ENCODE measurements at regions not wholly inside any gene's neighbourhood (a gene's known extent, or its start where the extent isn't known, plus 50 kb on each side); places are given as distances from the start of the nearest gene placed in this dataset.
"Not testable (repeated sequence)": the region's sequence is repeated elsewhere in the genome, so short reads cannot be mapped to it uniquely, and the experiment has no call there.

DNA sequence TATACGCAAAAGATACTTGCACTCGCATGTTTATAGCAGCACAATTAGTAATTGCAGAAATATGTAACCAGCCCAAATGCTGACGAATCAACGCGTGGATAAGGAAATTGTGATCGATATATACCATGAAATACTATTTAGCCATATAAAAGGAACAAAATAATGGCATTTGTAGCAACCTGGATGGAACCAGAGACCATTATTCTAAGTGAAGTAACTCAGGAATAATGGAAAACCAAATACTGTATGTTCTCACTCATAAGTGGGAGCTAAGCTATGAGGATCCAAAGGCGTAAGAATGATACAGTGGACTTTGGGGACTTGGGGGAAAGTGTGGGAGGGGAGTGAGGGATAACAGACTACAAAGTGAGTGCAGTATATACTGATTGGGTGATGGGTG is 1008.0 kb upstream of the CRIM1 start:
- DNase-seq (ENCODE audit: low read depth): no peak

DNA sequence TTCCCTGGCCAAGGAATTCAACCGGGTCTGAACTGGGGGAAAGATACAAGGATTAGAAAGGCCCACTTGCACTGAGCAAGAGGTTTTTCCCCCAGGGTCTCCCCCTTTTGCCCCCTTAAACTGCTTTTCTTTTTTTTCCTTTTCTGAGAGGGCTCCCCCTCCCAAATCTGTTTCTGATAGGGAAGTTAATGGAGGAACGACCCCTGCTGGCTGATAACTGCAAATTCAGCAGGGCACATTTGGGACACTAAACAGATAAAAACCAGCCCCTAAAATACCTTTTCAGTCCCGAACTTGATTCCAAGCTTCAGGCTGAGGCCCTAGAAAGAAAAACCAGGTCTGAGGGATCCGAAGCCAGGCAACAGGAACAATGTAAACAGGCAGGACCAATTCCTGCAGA is 1012.4 kb upstream of the CRIM1 start:
- no peak for DNase-seq (ENCODE audit: low read depth)

GRCh38 chr2:35339211-35339610 is 1016.4 kb upstream of the CRIM1 start:
- DNase-seq (ENCODE audit: low read depth): no peak

GRCh38 chr2:35337922-35338321 is 1017.7 kb upstream of the CRIM1 start:
- DNase-seq (ENCODE audit: low read depth): no peak

DNA sequence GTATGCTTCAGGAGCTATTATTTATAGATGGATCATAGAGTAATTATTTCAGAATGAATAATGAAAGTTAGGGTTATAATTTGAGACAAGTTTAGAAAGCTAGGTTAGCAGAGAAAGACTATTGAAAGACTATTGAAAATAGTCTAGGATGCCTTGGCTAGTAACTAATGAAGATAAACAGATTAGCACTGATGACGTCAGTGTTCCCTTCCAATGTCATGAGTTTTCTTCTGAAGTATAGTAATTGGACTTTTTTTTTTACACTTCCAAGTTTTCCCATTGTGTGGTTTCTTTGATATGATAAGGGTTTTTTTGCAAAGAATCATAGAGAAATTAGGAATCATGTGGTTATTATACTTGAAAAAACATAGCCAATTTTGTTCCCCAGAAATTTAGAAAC is 1041.5 kb upstream of the CRIM1 start:
- no peak for DNase-seq (ENCODE audit: low read depth)

DNA sequence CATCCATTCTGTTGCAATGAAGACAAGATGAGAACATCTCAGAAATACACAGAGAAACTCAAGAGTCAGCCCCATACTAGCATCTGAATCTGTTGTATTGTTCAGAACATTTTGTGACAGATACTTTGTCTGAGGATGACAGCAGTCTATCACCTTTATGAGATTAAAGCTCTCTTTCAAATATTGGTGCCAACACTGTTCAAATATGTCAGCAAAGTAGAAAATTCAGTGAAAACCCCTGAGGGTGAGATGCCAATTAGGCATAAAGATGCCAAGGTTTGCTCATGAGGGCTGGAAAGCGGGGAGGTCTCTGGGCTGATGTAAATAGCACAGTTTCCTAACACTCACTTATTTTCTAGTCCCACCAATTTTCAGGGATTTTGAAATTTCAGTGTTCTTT is 1054.2 kb upstream of the CRIM1 start:
- no peak for DNase-seq (ENCODE audit: low read depth)

DNA sequence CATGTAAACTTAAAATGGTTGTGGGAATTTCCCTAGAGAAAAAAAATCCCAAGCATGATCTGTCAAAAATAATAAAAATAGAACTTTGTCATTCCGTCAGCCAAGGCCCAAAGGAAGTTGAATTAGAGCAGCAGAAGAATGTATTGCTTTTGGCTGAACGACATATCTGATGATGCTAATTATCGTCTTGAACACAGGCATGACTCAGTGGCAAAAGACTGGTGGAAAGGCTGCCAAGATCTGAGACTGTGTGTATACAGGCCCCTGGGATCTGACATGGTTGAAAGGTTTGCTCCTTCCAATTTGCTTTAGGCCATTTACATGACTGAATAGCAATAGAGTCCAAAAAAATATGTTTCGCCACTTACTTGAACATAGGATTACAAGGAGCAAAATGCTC is 1057.1 kb upstream of the CRIM1 start:
- DNase-seq (ENCODE audit: low read depth): no peak

DNA sequence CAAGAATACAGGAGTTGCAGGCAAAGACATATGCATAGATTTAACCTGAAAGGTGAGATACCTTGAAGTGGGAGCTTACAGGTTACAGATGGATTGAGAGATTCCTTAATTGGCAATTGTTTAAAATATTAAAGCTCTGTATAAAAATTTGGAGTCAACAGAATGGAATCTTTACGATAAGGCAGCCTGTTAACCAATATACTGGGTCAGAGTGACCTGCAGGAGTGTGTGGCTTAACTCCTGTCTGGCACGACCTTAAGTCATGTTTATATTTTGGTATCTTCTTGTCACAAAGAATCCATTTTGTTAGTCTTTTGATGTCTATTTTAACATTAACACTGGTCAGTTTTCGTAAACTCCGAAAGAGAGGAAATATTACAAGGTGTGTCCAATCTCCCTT is 1058.2 kb upstream of the CRIM1 start:
- DNase-seq (ENCODE audit: low read depth): no peak

GRCh38 chr2:35294636-35295263 is 1060.8 kb upstream of the CRIM1 start:
- DNase-seq (ENCODE audit: low read depth): no peak

GRCh38 chr2:35293261-35293660 is 1062.3 kb upstream of the CRIM1 start:
- DNase-seq (ENCODE audit: low read depth): no peak

- no peak for DNase-seq (ENCODE audit: low read depth)
Observed at GRCh38 chr2:35292199-35292598, 1063.4 kb upstream of the CRIM1 start.

DNA sequence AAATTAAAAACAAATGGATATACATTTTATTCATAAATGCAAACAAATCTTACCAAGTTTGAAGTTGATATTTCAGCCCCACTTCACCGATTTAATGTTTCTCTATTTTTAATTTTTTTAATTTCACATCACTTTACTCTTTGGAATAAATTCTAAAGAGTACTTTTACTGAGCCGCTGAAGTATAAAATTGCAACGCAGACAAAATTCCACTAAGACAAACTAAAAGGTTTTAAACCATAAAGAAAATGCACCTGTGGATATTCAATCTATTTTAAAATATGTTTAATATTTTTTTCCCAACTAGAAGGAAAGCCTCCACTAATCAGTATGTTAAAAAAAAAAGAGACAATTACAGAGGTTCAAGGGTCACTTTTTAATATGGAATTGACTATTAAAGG is 1073.9 kb upstream of the CRIM1 start:
- no peak for DNase-seq (ENCODE audit: low read depth)

GRCh38 chr2:35255826-35256225 is 1099.8 kb upstream of the CRIM1 start:
- no peak for DNase-seq (ENCODE audit: low read depth)

GRCh38 chr2:35251156-35251555 is 1104.4 kb upstream of the CRIM1 start:
- DNase-seq (ENCODE audit: low read depth): no peak

GRCh38 chr2:35246702-35247101 is 1108.9 kb upstream of the CRIM1 start:
- DNase-seq (ENCODE audit: low read depth): no peak

DNA sequence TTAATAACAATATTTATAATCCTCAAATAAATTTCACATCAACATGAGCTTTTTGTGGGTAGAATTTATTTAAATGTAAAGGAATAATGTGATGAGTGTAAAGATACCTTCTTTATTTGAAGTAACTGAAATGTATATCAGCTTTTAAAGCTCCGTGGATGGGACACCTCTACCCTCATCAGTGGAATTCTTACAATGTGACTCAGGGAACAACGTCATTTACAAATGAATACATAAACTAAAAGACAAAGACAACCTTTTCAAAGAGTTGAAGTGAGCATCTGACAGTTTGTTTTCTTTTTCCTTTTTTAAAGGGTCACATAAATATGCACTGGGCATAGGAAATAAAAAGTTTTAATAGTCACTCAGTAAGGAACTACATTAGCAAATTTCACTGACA is 1127.0 kb upstream of the CRIM1 start:
- DNase-seq (ENCODE audit: low read depth): no peak

DNA sequence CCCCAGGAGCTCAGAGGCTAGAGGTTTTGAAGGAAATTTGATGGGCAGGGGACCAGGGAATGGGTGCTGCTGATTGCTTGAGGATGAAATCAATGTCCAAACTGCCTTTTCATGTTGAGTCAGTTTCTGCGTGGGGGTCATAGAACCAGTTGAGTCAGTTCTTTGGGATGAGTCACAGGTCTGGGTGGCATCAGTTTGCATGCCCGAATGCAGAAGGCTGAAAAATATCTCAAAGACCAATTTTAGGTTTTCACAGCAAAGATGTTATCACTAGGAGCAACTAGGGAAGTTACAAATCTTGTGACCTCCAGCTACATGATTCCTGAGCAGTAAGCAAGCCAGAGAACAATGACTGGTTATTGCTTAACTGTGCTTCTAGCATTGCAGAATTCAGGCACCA is 1135.1 kb upstream of the CRIM1 start:
- no peak for DNase-seq (ENCODE audit: low read depth)

DNA sequence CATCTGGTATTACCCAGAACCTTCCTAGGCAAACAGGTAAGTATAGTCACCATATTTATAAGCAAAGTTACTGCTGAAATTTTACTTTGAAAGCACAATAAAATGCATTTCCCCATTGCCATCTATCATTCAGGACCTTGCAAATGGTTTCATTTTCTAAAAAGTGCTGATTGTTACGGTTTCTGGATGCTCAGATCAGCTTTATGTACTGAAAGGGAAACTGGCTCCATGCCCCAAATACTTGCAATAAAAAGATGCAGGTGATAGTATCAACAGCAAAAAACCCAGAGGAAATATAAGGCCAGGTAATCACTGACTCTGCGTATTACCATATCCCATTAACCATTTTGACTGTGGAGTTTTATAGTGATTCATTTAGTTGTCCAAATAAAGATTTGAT is 1150.7 kb upstream of the CRIM1 start:
- no peak for DNase-seq (ENCODE audit: low read depth)

DNA sequence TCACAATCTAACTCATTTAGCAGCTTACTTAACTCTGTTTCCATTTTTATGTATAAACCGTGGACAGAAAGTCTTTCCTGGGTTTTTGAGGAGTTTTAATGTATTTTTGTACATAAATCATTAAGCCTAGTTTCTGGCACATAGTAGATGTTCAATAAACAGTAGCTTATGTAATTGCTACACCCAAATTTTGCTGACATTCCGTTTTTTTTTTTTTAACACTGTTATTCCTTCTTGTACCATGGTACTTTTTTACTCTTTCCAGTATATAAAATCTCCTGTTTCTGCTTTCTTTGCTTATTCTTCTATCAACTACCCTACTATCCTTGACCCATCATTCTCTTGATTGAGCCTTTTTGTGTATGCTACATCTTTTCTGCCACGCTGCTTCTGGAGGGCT is 1151.3 kb upstream of the CRIM1 start:
- DNase-seq (ENCODE audit: low read depth): no peak

DNA sequence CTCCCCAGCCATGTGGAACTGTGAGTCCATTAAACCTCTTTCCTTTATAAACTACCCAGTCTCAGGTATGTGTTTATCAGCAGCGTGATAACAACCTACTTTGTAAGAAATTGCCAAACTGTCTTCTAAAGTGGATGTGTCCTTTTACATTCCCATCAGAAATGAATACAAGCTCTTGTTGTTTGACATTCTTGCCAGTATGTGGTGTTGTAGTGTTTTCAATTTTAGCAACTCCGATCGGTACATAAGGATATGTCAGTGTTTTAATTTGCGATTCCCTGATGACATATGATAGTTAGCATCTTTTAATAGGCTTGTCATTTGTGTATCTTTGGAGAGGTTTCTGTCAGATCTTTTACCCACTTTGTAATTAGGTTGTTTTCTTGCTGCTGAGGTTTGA is 1156.3 kb upstream of the CRIM1 start:
- no peak for DNase-seq (ENCODE audit: low read depth)

- no peak for DNase-seq (ENCODE audit: low read depth)
Observed at GRCh38 chr2:35185861-35186412, 1169.6 kb upstream of the CRIM1 start.

DNA sequence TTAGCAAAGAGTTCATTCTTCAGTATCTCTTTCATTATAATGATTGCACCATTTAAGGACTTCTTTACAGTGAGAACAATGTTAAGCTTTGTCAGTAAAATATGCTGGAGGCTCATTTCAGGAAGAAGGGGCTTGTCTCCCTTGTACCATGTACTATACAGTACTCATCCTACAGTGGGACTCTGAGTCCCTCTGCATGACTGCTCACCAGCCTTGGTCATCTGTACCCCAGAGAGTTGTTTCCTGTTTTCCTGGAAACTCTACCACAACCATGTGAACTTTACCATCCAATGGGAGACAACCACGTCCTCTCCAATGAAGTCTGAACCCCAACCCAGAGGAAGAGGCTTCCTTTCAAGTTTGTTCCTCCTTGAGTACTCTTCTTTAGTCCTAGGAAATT is 1171.1 kb upstream of the CRIM1 start:
- DNase-seq (ENCODE audit: low read depth): no peak

- not testable (repeated sequence) for DNase-seq (ENCODE audit: low read depth)
Observed at GRCh38 chr2:35176726-35177125, 1178.9 kb upstream of the CRIM1 start.

GRCh38 chr2:35174845-35175244 is 1180.7 kb upstream of the CRIM1 start:
- no peak for DNase-seq (ENCODE audit: low read depth)
